ENCODE measurements at regions not wholly inside any gene's neighbourhood (a gene's known extent, or its start where the extent isn't known, plus 50 kb on each side); places are given as distances from the start of the nearest gene placed in this dataset.

DNA sequence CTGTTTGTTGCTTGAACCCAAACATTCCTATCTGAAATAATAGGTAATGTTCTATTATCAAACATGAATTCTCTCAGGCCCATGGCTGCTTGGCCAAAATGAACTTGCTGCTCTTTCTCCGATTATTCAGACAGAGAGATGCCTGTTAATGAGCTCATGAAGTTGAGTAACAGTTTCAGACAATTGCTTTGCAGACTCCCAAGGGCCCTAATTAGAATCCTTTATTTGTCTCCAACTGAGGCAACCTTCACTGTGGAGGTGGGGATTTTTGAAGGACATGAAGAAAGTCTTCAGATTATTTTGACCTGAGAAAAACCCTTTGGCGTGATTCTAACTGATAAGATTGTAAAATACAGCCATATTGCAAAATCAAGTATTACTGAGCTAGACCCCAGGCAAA is 466.7 kb downstream of the NFIB start:
- TF ChIP-seq, protein P1, sequence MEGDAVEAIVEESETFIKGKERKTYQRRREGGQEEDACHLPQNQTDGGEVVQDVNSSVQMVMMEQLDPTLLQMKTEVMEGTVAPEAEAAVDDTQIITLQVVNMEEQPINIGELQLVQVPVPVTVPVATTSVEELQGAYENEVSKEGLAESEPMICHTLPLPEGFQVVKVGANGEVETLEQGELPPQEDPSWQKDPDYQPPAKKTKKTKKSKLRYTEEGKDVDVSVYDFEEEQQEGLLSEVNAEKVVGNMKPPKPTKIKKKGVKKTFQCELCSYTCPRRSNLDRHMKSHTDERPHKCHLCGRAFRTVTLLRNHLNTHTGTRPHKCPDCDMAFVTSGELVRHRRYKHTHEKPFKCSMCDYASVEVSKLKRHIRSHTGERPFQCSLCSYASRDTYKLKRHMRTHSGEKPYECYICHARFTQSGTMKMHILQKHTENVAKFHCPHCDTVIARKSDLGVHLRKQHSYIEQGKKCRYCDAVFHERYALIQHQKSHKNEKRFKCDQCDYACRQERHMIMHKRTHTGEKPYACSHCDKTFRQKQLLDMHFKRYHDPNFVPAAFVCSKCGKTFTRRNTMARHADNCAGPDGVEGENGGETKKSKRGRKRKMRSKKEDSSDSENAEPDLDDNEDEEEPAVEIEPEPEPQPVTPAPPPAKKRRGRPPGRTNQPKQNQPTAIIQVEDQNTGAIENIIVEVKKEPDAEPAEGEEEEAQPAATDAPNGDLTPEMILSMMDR (IDR thresholded peaks at IDR 0.05): no peak
- TF ChIP-seq EZH2 (IDR thresholded peaks at IDR 0.05; ENCODE audit: borderline replicate concordance, insufficient read depth, low read depth, low read length, poor library complexity, severe bottlenecking): no peak

Data from B cell (primary cell).